Occipital lobe (tissue), 1 donor: ENCODE measurements at regions not wholly inside any gene's neighbourhood (a gene's known extent, or its start where the extent isn't known, plus 50 kb on each side); places are given as distances from the start of the nearest gene placed in this dataset.
"Not testable (repeated sequence)": the region's sequence is repeated elsewhere in the genome, so short reads cannot be mapped to it uniquely, and the experiment has no call there.

Experiments
- DNase-seq: peaks from one replicate; lab custom pipeline; 2025; lab: John Stamatoyannopoulos, UW

DNA sequence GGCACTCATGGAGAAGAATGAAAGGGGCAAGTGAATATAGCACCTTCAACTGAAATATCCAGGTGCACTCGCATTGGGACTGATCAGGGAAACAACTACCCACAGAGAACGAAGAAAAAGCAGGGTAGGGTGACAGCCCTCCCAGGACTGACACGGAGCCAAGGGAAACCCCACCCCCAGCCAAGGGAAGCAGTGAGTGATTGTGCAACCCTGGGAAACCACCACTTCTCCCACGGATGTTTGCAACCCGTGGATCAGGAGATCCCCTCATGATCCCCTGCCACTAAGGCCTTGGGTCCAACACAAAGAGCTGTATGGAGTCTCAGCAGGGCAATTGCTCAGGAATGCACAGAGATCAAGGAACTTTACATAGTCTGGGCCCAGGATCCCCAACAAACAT, 158.5 kb upstream of the HCCS start:
- DNase-seq, result no peak

DNA sequence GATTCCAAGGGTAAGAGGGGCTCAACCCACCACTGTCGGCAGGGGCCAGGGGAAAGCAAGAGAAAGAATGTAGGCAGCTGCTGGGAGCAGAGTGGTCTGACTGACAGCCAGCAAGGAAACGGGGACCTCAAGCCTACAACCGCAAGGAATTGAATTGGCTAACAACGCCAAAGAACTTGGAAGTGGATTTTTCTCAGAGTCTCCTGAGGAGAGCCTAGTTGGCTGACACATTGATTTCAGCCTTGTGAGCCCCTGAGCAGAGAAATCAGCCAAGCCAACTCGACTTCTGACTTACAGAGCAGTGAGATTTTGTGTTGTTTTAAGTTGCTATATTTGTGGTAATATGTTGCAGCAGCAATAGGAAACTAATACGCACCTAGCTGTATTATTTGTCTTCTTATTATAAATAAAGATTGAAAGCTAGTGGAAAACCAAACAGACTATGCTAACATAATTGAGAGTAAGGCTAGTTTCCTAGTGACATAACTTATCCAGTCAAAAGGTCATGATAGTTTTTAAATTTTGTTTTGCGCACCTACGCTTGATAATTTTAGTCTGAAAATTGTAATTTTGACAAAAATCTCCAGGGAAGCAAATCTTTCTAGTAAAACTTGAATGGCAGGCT, 145.8 kb upstream of the HCCS start:
- no peak for DNase-seq

DNA sequence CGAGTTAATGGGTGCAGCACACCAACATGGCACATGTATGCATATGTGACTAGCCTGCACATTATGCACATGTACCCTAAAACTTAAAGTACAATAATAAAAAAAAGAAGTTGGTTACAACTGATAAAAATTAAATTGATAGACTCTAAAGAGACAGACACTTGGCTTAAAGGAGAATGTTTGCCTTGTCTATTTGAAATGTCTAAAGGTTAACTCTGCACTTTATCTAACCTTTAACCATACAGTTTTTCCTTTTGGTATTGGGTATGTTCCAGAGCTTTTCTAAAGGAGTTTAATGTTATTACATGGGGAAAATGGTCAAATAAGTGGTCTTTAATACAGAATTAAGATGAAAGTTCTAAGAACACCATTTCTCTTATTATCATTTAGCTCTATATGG, 145.1 kb upstream of the HCCS start:
- no peak for DNase-seq

DNA sequence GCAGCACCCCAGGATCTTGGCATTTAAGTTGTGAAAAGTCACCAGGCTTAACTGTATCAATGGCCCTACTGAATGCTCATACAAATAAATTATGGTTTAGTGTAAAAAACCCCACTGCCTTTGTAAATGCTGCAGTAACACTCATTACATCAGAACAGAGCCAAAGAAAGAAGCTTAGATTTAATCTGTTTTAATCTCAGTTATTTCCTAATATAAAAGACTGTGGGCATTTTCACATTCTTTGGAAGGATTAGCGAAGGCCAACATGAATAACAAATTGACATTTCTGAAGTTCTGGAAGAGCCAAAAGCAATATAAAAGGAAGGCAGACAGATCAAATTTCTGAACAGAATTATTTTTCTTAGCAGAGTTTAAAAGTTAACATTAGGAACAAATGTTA, 140.0 kb upstream of the HCCS start:
- DNase-seq, result no peak

DNA sequence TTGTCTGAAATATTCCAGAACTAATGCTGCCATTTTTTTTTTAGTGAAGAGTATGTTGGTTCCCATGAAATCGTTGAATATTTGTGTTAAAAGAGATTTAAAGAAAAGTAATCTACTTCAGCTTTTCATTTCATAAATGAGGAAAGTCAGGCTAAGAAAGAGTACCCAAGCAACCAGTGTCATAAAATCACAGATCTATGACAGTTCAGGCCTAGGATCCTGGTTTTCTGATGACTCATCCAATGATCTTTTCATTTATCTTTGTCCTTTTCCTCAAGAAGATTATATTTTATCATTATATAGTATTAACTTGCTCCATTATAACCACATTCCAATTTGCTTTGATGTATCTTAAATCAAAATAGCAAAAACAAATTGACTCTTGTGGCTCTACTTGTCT, 139.4 kb upstream of the HCCS start:
- no peak for DNase-seq

DNA sequence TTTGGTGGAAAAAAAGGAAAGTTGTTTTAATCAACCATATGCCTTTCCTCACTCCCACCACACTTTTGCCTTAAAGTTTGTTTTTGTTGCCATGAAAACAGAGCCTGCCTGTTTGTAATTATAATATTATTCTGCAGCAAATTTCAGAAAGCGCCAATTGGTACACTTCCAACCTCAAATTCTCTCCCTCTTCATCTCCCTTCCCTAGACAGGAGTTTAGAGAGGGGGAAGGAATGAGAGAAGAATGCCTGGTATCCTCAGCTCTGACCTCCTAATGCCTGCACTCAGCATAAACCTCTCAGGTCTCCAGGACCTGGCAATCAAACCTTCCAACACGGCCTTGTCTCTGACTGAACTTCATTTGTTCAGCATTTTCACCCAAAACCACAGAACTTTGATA, 138.4 kb upstream of the HCCS start:
- no peak for DNase-seq

DNA sequence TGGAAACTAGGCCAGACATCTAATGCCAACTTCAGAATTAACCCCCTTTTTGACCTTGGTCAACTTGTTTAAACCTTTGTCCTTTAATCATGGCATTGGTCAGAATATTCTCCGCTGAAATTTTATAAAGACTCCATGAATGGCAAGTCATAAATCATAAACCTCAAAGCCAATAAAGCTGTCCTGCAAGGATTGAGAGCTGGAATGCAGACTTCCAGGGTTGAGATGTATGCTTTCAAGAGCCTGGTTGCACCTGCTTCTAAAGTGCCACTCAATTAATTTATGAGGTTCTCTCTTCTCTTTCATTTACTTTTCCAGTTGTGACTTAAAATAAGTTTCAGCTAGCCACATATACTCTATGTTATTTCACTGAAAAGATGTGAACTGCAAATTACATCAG, 136.2 kb upstream of the HCCS start:
- DNase-seq, result no peak

DNA sequence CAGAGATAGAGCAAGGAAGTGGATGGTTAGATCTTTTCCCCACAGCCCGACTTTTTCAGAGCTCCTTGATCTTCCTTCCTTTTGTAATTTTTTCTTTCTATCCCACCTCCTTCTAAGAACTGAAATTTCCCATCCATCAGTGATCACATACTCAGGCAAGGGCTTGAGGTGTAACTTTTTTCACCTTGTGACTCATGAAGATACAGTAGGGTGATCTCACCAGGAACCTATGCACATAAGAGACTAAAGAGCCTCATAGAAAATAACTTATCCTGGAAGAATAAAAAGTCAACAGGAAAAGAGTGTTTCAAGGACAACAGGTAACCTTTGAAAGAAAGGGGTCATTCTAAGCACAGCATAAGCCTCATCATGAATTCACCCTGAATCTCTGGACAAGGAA, 131.2 kb upstream of the HCCS start:
- no peak for DNase-seq

DNA sequence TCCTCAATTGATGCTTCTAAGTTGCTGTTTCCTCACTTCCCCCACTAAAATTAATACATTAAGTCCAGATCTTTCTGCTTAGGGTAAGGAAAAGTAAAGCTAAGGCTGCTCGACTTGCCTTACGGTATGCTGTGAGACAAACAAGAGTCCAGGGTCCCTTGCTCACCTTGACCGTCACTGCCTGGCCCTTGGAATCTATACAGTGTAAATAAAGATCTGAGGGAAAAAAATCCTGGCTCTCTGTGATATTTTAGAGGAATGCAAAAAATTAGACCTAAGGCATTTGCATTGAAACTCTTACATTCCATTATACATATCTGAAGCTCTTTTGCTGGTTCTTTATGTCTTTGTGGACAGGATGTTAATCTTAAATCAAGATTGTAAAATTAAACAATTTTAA, 129.6 kb upstream of the HCCS start:
- DNase-seq, result no peak

DNA sequence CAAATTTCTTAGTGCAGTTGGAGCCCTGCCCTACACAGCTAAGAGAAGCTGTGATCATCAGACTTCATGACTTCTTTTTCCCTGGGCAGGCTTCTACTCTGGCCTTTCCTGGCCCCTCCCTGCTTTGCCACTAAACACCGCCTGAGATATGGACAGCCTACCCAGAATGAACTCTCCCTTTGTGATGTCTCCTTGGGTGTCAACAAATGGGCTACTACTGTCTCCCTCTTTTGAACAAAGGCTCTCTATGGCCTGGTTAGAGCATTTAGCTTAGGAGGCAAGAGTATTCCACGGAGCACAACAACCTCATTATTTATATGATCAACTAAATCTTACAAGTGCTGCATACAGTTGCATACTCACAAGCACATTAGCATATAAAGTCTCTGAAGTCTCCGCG, 127.6 kb upstream of the HCCS start:
- no peak for DNase-seq

DNA sequence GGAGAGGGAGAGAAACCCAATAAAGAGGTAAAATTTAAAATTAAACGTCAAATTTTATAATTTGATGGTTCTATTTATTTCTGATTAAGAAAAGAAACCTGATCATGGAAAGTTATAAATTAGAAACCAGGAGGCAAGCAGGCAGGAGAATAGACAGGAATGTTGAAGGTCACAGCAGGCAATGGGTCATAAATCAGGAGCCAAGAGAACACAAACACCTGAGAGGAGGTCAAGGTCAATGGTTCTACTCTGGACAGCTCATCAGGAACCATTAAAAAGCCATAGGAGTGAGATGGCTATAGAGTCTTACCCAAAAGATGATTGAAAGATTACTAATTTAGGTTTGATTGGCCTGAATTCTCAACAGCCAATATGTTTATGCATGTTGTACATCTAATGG, 126.9 kb upstream of the HCCS start:
- no peak for DNase-seq

DNA sequence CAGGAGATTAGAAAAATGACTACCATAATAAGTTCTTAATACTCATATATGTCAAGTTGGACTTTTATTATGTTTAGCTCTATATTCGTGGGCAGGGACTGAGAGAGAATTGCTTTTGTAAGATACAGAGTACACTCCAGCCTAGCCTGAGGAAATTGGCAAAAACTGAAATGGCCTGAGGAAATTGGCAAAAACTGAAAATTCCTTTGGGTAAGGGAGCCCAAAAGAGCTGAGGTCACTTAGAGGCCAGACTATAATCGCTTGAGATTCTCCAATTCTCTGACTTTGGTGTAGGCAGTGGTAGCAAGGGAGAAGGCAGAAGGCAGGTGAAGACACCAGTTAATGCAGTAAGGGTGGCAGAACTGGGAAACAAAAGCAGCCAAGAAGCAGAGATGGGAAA, 124.5 kb upstream of the HCCS start:
- DNase-seq, result no peak

DNA sequence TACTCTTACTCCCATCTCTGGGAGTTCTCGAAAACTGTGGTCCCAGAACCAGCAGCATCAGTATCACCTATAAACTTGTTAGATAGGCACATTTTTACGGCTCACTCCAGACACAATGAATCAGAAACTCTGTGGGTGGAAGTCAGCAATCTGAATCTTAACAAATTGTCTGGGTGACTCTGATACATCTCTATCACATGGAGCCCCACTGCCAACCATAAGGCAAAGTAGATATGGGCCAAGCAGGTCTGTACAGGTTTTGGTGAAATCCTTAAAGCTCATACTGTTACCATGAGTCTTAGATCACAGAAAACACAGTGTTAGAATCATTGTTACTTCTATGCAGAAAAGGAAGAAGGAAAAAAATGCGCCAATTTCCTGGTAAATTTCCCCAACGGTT, 122.5 kb upstream of the HCCS start:
- no peak for DNase-seq

DNA sequence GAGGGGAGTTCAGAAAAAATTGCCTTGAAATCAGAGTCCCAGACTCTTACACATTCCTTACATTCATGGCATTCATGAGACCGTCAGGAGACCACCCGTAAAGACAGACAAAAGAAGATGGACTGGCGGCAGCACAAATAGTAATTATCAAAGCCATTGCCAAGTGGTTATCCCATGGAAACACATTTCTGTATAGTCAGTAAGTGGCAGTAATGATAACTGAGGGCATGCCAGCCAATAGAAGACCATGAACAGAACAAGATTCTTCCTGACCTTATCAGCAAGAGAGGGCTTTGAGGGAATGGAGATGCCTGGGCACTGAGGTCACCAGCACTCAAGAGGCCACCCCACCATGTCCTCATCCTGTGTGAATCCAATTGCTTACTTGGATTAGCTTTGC, 121.7 kb upstream of the HCCS start:
- no peak for DNase-seq

DNA sequence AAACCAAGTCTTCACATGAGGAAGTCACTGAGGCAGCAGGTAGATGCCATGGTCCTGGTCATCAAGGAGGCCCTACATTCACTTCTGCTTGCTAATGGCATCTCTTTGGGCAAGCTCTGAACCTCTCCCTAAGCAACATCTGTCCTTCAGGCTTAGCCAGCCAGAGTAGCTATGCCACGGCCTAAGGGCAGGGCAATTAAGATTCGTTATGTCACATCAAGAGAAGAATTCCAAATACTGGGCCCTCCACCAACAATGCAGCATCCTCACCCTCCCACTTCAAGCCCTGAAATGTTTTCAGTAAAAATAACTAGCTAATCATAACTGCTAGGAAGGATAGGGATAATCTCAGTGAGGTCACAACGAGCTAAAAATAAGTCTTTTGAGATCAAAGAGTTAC, 120.7 kb upstream of the HCCS start:
- no peak for DNase-seq

DNA sequence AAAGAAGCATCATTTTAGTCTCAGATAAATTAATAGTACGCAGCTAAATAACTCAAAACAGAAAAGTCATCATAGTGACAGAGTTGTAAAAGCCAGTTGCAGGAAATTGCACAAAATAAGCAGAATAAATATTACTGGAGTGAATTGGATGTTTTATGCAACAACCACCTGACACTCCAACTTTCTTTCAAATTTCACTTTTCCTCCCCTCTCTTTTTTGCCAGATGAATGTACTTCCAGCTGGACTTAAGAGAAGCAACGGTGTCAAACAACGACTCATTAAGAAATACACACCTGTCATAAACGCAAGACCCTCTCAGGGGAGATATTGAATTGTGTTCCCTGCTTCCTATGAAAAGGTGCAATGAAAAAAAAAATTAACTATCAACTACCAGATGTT, 120.2 kb upstream of the HCCS start:
- no peak for DNase-seq

DNA sequence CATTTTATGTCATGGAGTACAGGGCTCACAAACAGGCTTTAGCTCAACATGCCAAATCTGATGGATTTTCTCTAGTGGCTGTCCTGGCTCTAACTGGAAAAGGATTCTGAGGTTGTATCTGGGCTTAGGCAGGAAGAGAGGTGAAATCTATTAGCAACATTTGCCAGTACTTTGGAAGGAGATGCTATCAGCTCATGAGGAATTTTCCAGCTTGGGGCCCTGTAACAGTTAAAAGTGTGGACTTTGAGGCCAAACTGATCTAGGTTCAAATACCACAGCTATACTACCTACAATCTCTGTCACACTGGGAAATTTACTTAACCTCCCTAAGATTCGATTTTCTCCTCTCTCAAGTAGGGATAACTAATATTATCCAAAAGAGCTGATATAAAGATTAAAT, 119.0 kb upstream of the HCCS start:
- DNase-seq, result no peak

DNA sequence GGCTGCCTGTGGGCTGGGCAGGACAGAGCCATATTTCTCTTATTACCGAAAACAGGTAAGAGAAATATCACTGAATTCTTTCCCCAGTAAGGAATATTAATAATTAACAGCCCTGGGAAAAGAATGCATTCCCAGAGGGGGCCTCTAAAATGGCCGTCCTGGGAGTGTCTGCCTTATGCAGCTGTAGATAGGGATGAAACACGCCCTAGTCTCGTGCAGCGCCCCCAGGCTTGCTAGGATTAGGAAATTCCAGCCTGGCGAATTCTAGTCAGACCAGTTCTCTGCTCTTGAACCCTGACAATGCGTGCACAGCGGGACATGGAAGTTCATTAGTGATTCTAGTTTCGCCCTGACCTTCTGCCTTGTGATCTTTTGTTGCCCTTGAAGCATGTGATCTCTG, 104.1 kb upstream of the HCCS start:
- not testable (repeated sequence) for DNase-seq

DNA sequence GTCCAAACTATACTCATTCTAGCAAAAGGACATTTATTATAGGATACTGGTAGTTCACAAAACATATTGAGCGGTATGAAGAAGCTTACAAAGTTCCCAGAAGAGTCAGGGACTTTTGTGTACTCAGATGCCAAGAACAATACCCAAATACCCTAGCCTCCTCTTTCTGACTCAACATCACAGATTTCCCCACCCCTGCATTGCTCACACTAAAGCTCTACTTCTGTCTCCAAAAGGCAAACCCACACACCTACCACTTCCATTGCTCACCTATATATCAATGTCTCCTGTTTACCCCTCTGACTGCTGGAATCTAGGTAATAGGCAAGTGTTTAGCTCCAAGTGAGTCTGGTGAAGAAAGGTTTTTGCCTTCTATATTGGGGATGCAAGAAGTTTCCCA, 100.7 kb upstream of the HCCS start:
- no peak for DNase-seq

DNA sequence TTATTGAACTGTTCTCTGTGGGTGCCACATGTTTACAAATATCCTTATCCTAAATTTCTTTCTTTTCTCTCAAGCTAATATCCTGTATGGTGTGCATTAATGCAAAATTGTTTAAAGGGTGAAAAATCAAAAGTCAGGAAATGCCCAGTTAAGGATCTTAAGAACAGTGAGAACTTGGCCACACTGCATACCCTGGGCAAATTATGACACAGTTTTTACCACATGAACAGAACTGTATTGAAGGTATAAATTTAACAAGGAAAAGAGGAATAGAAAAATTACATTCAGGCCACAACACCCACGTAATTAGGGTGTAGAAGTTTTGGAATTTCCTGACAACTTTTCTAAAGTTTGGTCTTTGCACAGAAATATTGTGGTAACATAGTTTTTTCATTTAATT, 94.4 kb upstream of the HCCS start:
- no peak for DNase-seq

DNA sequence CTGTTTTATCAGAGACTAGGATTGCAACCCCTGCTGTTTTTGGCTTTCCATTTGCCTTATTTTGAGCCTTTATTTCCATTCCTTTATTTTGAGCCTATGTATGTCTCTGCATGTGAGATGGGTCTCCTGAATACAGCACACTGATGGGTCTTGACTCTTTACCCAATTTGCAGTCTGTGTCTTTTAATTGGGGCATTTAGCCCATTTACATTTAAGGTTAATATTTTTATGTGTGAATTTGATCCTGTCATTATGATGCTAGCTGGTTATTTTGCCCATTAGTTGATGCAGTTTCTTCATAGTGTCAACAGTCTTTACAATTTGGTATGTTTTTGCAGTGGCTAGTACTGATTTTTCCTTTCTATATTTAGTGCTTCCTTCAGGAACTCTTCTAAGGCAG, 88.5 kb upstream of the HCCS start:
- DNase-seq, result not testable (repeated sequence)

DNA sequence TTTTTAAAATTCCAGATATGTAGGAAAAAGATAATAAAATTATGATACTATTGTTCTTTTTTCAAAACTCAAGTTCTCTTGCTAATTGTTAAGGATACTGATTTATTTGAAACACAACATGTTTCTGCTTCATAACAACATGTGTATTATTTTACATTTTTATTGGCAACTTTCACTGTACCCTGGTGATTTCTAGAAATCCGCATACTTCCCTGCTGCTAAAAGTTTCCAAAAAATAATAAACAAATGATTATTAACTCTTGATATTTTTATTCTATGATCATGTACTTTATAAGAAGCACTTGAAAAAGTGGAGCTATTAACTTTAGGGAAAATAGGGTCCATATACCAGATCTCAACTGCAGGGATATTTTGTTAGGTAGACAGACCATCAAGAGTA, 71.2 kb upstream of the HCCS start:
- DNase-seq, result no peak

DNA sequence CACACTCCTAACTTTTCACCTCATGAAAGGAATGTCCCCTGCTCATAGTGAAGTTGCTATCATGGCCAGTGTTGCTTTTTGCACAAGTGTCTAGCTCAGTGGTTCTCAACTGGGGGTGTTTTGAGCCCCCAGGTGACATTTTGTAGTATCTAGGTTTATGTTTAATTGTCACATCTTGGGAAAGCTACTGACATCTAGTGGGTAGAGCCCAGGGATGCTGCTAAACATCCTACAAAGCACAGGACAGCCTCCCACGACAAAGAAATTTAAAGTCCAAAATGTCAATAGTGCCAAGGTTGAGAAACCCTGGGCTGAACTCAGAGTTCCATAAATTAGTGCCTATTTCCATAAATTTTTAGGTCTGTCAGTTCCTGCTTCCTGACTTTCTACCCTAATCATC, 70.7 kb upstream of the HCCS start:
- no peak for DNase-seq

DNA sequence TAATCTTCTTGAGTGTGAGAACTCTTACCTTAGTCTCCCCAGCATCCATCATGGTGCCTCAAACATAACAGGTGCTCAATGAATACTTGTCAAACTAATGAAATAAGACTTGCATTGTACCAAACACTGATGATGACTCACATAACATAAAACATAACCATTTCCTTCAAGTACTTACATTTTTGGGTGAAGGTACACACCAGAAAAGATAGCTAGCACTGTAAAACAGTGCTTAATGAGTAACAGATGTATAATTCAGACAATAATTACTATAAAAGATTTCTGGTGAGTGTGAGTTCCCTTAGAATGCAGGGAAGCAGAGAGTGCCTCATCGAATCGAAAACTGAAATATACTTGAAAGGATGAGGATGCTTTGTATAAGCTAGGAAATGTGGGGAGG, 70.1 kb upstream of the HCCS start:
- DNase-seq, result no peak

DNA sequence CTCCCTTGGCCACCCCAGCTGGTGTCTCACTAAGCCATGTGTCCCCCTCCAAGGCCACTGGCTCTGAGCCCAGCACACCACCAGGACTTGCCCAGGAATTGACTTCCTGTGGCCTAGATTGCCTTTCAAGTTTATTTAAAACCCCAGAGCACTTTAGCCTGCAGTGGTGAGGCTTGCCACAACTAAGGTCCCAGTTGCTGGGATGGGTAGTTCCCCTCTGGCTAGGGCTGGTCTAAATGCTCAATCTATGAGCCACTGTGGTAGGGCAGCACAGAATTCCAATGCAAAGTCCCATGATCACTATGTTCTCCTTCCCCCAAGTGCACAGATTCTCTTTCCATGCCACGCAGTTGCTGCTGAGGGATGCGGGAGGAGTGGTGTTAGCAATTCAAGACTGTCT, 61.1 kb upstream of the HCCS start:
- no peak for DNase-seq
